HG02571 (cell line): ENCODE measurements at regions not wholly inside any gene's neighbourhood (a gene's known extent, or its start where the extent isn't known, plus 50 kb on each side); places are given as distances from the start of the nearest gene placed in this dataset.
"Not testable (repeated sequence)": the region's sequence is repeated elsewhere in the genome, so short reads cannot be mapped to it uniquely, and the experiment has no call there.

Experiments
- ATAC-seq: cut with Tn5 transposase; IDR thresholded peaks from one replicate; pipeline ENCODE4 v1.9.1; 2021; ENCODE audit warnings: mild to moderate bottlenecking, moderate library complexity; ENCODE audit not compliant: unreplicated experiment

GRCh38 chr3:161894657-161895056 is 398.0 kb downstream of the OTOL1 start:
- ATAC-seq, result no peak

GRCh38 chr3:161905520-161906132 is 409.0 kb downstream of the OTOL1 start:
- ATAC-seq, result no peak

GRCh38 chr3:161913786-161914389 is 417.3 kb downstream of the OTOL1 start:
- no peak for ATAC-seq

- no peak for ATAC-seq
Observed at GRCh38 chr3:161914703-161915417, 418.3 kb downstream of the OTOL1 start.

- ATAC-seq, result no peak
Observed at GRCh38 chr3:161915418-161915750, 418.8 kb downstream of the OTOL1 start.

GRCh38 chr3:161920196-161920595 is 423.6 kb downstream of the OTOL1 start:
- no peak for ATAC-seq

- no peak for ATAC-seq
Observed at GRCh38 chr3:161925749-161926360, 429.2 kb downstream of the OTOL1 start.

GRCh38 chr3:161927131-161927530 is 430.5 kb downstream of the OTOL1 start:
- ATAC-seq, result no peak

- no peak for ATAC-seq
Observed at GRCh38 chr3:161939918-161940620, 443.5 kb downstream of the OTOL1 start.

- ATAC-seq, result no peak
Observed at GRCh38 chr3:161940621-161940965, 444.0 kb downstream of the OTOL1 start.

- no peak for ATAC-seq
Observed at GRCh38 chr3:161941891-161942290, 445.3 kb downstream of the OTOL1 start.

GRCh38 chr3:161943801-161944345 is 447.3 kb downstream of the OTOL1 start:
- ATAC-seq, result not testable (repeated sequence)

GRCh38 chr3:161946443-161946960 is 449.9 kb downstream of the OTOL1 start:
- no peak for ATAC-seq

- ATAC-seq, result no peak
Observed at GRCh38 chr3:161950318-161950868, 453.8 kb downstream of the OTOL1 start.

- ATAC-seq, result no peak
Observed at GRCh38 chr3:161957467-161957866, 460.9 kb downstream of the OTOL1 start.

GRCh38 chr3:161964857-161965256 is 468.2 kb downstream of the OTOL1 start:
- ATAC-seq, result no peak

- no peak for ATAC-seq
Observed at GRCh38 chr3:161969867-161970266, 473.3 kb downstream of the OTOL1 start.

- no peak for ATAC-seq
Observed at GRCh38 chr3:161975201-161975600, 478.6 kb downstream of the OTOL1 start.

GRCh38 chr3:161977063-161977462 is 480.5 kb downstream of the OTOL1 start:
- no peak for ATAC-seq

GRCh38 chr3:161977850-161978249 is 481.2 kb downstream of the OTOL1 start:
- ATAC-seq, result no peak

GRCh38 chr3:161987933-161988332 is 491.3 kb downstream of the OTOL1 start:
- no peak for ATAC-seq
